GM11168 (cell line): ENCODE measurements at regions not wholly inside any gene's neighbourhood (a gene's known extent, or its start where the extent isn't known, plus 50 kb on each side); places are given as distances from the start of the nearest gene placed in this dataset.
"Not testable (repeated sequence)": the region's sequence is repeated elsewhere in the genome, so short reads cannot be mapped to it uniquely, and the experiment has no call there.

ENCODE experiments used
- in situ Hi-C: fragments of 300-500 bp; cut with MboI; formaldehyde crosslinking; loops from one replicate; pipeline ENCODE4 v1.12.0; 2022; ENCODE audit warnings: low sequenced_read_pairs; ENCODE audit not compliant: unreplicated experiment

DNA sequence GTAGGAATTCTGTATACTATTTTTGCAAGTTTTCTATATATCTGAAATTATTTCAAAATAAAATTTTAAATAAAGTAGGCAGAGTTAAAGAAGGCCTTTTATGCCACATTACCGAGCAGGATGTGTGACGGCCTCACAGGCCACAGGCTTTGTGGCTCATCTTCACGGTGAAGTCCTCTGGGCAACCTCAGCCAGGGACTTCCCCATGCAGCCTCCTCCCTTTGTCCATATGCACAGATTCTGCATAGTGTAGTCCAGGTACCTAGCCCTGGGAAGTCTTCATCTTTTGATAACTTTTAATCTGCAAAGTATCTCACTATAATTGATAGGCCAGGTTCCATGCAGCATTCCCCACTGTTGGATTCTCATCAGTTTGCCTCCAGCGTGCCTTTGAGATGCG lies 62.8 kb downstream of the ARHGAP11B start:
- in situ Hi-C loops = loop anchor here (5.0 kb wide), 1 partner anchor 1029 kb away; no protein-coding TSS in a partner anchor

DNA sequence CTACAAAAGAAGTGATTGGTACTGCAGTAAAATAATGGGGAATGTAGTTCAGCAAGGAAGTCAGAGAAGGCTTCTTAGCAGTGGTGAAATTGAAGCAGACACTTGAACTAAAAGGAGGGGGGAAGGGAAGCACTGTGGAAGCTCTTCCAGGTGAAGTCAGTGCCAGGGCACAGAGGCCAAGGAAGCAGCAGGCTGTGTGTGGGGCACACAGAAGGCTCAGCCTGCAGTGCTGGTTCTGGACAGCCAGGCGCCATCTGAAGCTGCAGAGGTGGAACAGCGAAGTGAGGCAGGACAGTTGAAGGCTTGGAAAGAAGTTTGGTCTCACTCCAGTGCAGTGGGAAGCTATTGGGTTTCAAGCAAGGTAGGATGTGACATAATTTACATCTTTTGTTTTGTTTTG lies 64.2 kb downstream of the ARHGAP11B start:
- in situ Hi-C loops = not testable (repeated sequence)

DNA sequence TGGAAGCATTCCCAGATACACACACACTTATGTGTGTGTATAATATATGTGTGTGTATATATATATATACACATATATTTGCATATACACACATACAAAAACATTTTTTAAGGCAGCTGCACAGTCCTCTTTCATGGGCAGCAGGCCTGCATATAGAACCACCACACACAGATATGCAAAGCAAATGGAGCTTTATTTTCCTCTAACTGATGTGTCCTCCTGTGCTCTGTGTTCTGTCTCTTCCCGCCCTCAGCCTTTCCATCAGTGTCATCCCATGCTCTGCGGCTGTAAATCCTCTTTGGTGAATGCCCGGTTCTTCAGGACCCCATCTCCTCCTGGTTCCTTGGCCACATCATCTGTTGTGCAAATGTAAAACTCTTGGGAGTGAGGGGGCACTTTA lies 69.9 kb downstream of the ARHGAP11B start:
- in situ Hi-C loops = not testable (repeated sequence)

DNA sequence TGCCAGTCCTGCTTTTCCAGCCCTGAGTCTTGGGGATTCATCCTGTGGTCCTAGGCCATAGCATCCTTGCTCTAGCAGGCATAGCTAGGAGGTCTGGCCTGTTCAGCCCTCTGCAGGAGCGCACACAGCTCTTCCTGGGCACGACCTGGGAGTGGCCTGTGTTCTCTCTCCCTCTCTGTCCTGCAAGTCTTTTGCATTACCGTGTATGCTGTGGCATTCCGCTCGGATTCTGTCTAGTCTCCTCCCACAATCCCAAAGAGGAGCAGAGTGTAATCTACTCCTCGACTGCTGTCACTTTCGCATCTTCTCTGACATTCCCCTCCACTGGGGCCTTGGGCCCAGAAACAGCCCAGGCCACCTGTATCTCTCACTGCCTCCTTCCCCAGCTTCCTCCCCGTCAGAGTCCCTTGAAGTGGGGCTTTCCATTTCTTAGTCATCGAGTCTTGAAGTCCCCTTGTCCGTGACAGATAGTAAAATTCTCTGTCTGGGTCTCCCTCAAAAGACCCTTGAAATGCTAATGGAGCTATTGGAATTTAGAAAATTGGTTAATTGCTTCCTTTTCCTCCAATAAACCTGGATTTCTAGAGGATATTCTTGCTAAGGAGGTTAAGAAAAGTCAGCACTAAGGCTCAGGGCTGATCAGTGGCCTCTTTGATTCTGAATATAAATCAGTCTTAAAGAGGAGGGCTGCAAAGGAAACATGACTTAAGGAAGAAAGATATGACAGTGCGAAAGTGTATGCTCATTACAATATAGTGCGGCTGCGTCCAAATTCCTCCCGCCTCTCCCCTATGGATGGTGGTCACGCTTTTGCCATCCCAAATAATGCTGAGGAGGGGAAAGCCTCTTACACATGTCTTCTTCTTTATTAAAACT lies 70.7 kb downstream of the ARHGAP11B start:
- in situ Hi-C loops = not testable (repeated sequence)

DNA sequence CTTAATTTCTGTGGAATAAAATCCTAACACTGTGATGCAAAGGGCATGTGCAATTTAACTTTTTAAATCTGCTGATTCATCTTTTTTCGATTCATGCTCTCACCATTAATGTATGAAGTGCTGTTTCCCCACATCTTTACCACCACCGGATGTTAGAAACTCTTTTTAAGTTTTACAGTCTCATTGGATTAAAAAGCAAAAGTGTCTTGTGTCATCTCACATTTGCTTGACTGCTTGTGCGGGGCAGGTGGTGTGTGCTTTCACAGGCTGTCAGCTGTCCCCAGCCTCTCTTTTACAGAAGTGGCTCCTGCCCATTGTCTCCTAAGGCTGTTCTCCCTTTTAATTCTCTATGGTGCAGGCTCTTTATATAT lies 71.4 kb downstream of the ARHGAP11B start:
- in situ Hi-C loops = not testable (repeated sequence)

DNA sequence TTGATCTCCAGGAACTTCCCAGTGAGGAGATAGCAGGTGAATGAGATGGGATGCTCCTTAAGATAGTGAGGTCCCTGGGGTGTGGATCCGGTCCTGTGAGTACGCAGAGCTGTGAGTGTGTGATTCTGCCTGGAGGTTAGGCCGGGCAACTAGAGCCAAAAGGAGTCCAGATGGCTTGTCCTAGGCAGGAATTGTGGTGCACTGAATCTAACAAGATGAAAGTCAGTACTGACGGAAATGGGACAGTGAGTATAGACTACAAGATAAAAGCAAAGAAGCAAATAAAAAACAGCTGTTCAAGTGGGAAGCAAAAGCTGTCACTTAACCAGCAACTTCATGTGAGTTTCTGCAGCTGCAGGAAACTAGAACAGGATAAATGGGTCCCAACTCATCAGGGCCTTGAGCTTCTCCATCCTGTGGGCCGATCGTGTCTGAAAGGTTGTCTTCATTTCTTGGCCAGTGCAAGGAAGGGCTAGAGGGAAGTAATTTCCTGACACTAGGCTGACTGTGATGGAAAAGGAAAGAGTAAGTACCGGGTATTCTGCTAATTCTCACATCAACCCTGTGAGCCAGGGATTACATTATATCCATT lies 74.2 kb downstream of the ARHGAP11B start:
- in situ Hi-C loops = not testable (repeated sequence)

DNA sequence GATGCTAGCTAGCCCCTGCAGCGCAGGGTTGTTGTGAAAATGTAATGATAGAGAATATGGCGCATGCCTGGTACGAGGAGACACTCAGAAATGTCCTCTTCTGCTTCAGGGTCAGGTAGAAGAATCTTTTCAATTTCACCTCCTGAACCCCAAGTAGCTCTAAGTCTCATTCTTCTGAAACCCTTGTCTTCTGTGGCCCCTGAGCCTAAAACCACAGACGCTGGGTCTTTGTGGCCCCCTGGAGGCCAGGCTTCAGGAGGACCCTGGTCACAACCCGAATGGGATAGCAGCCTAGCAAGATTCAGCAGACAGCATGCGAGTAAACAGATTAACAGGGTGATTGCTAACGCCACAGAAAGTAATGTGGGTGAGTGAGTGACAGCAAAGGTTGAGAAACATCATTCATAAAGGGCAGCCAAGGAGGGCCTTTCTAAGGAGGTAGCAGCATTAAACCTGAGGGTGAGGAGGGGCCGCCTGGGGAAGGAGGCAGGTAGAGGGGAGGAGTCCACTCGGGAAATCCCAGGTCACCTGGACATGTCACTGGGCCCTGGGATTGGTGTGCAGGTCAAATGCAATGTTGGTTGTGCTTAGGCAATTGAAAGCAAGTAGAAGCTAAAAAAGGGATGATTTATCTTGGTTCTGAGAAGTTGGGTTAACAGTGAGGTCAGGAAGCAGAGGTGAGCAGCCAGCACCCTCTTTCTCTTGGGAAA lies 82.2 kb downstream of the ARHGAP11B start:
- in situ Hi-C loops = loop anchor here (5.0 kb wide), 1 partner anchor 989 kb away; no protein-coding TSS in a partner anchor

DNA sequence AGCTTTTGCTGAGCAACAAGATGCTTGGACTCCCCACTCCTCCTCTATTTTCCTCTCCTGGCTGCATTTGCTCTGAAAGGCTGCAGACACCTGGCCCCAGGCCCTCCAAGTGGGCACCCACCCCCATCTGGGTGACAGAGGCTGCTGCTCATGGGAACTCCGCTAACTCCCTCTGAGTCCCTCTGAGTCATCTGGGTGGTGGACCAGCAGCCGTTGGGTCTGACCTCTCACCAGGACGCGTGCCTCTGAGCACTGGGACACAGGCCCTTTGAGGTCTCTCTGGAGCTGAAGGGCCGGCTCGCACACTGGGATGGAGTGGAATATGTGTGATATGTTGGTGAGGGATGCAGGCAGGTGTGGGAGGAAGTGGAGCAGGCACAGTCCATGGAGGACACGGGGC lies 82.9 kb downstream of the ARHGAP11B start:
- in situ Hi-C loops = loop anchor here (5.0 kb wide), 1 partner anchor 988 kb away; no protein-coding TSS in a partner anchor

DNA sequence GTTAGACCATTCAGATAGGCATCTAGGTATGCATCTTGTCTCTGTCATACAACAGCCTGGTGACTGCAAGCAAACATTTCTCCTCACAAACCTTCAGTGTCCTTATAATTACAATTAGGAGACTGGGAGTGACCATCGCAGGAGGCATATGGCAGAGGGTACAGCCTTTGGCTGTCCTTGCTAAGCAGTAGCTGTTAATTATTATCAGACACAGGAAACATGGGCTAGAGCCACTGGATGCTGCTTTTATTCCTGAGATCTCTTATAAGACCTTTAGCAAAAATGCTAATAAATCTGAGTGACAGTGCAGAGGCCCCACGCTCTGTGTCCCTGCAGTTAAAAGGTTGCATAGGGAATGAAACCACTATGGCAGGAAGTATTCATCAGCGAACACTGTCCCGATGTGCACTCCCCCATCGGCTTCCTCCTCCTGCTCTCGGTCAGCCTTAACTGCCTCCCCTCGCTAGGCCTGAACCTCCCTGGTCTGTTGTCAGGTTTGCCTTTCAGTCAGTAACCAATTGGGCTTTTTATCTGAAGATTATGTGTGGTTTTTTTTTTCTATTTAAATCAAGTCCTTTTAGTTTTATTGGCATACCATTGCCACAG lies 92.2 kb downstream of the ARHGAP11B start:
- in situ Hi-C loops = not testable (repeated sequence)

DNA sequence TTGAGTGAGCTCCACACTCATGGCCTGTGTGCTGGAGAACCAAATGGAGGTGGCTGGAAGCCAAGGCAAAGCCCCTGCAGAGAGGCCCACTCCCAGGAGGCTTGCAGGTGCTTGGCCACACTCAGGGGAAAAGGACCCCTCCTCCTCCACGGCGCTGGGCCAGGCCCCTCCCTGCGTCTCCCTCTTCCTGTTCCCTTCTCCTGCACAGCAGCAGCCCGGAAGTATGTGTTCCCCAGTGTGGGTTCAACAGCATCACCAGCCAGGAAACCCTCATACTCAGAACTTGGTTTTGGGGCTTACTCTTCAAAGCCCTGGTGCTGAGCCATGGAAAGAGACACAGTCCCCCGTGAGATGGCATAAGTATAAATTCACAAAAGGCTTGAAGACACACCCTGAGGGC lies 93.4 kb downstream of the ARHGAP11B start:
- in situ Hi-C loops = not testable (repeated sequence)

DNA sequence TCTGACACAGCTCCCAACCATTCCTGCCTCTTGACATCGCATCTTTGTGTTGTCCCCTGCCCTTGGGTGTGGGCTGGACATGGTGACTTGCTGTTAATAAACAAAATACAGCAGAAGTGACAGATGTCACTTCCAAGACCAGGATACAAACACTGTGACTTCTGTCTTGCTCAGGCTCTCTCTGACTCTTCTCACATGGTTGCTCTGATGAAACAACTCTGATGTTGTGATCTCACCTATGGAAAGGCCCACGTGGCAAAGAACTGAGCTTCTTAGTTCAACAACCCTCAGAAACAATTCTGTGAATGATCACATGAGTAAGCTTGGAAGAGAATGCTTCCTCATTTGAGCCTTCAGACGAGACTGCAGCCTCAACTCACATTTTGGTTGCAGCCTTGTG lies 94.9 kb downstream of the ARHGAP11B start:
- in situ Hi-C loops = loop anchor here (5.0 kb wide), 1 partner anchor 961 kb away; no protein-coding TSS in a partner anchor

DNA sequence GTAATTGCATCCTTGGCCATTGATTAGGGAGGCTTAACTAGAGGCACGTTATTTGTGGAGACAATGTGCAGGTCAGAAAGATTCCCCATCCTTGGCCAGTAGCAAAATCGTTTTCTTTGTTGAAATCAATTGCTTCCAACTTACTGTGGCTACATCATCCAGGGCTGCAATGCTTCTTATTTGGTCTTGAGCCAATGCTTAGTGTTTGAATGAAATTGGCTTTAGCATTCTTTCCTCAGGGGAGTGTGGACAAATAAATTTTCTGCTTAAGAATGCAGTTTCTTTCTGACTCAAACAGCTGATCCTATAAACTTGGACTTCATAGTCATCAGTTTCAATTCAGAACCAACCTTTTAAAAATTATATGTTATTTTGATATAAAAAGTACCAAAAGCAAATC lies 95.6 kb downstream of the ARHGAP11B start:
- in situ Hi-C loops = loop anchor here (5.0 kb wide), 1 partner anchor 961 kb away; no protein-coding TSS in a partner anchor

DNA sequence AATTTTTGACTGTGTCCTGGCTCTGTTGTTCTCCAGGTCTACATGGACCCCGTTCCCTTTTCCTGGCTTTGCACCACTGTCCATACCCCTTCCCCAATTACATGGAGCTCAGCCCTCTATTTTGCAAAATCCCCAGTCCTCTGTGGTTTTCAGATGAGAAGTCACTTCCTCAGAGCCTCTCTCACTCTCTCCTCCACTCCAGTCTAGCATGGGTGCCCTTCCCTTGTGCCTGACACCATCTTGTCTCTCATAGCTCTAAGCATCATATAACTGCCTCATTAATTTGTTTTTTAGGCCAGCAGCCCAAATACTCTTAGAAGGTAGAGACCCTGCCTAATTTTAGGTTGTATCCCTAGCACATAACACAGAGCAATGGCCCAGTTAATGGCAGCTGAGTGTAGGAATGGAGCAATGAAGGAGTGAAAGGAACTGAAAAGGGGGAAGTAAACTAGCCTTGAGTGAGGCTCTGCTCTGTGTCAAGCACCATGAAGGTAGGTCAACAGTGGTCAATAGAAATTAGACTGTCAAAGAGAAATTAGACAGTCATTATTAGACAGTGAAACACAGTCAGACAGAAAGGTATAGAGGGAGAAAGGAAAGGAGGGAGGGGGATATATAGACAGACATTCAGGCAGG lies 97.7 kb downstream of the ARHGAP11B start:
- in situ Hi-C loops = loop anchor here (5.0 kb wide), 1 partner anchor 959 kb away; no protein-coding TSS in a partner anchor

DNA sequence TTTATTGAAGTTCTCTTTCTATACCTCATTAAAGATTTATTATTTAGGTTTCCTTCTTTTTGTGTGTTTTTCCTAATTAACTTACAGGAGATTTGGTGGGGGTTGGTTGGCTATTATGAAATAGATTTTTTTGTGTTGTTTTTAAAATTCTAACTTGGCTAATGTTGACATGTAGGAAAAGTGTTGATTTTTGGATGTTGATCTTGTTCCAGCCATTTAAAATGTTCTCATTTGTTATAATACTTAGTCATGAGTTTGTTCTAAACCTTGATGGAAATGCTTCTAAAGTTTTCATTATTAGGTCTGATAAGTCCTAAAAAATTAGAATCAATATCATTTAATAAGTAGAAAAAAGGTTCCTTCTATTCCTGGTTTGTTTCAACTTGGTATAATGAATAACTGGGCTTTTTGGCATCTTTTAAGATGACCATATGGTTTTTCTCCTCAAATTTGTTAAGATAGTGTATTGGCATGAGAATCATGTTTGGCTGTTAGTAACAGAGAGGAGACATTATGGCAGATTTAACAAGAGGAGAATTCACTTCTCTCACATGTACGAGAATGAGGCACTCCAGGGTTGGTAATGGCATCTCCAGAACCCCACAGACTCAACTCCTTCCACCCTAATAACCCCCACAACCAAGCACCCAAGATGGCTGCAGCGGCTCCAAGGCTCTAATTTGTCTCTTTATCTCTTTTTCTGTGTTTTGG lies 104.1 kb downstream of the ARHGAP11B start:
- in situ Hi-C loops = not testable (repeated sequence)

DNA sequence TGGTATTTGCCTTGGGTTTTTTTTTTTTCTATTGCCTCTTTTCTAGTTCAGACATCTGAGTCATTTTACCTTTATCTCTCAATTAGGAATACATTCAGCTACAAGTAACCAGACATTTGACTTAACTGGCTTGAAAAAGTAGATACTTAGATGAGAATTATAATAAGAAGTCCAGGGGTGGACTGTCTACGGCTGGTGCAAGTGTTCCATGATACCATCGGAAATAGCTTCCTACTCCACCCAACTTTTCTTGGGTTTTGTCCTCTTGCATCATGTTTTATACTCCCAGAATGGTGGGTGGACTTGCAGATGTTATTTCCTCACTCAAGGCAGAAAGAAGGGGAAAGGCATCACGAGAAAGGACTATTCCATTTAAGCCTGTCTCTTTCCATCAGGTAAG lies 104.7 kb downstream of the ARHGAP11B start:
- in situ Hi-C loops = not testable (repeated sequence)

DNA sequence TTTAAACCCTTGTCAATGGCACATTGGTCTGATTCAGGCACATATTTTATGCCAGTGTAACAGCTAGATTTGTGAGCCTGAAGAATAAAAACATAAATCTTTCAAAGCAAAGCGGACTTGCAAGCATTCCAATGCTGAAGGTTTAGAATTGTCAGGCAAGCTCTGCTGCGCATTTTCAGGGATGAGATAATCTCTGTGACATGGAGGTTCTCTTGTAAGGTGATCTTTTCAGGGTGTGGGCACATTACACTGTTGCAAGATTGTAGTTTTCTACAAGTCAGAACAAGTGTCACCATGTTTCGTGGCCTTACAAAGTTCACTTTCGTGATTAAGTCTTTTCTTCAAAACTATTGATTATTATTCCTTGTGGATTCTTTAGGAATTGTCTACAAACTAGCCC lies 106.2 kb downstream of the ARHGAP11B start:
- in situ Hi-C loops = not testable (repeated sequence)

DNA sequence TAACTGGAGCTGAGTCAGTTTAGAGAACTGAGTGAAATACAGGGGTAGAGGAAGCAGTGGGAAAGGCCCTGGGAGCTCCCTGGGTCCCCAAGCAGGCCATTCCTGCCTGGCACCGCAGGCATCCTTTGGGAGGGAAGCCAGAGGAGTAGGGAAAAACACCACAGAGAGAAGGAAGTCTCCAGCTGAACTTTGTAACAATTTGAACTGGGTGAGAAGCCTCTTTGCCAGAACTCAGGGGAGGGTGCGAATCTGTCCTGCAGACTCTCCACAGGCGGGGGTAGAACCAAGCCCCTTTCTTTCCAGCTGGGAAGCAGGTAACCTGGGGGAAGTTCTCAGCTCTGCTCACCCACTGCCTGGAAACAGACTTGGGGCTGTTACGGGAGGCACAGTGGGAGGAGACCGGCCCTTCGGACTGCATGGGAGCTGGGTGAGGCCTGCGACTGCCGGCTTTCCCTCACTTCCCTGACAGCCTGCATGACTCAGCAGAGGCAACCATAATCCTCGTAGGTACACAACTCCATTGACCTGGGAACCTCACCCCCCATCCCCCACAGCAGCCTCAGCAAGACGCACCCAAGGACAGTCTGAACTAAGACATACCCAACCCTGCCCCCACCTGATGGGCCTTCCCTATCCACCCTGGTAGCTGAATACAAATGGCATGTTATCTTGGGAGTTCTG lies 110.1 kb downstream of the ARHGAP11B start:
- in situ Hi-C loops = not testable (repeated sequence)

DNA sequence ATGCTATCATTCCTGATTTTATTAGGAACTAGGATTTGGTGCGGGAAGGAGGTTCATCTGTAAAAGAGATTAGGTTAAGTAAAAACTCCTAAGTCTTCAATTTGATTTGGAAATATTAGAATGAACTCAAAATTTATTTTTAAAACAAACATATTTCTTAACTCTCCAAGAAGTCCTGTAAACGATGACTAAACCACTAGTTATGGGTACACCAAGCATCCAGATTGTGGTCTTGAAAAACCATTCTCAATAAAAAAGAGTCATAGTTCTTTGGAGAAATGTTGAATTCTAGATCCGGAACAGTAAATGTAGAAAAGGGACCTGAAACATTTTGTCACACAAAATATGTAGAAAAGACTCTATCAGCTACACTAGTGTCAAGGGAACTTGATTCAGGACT lies 116.9 kb downstream of the ARHGAP11B start:
- in situ Hi-C loops = not testable (repeated sequence)

DNA sequence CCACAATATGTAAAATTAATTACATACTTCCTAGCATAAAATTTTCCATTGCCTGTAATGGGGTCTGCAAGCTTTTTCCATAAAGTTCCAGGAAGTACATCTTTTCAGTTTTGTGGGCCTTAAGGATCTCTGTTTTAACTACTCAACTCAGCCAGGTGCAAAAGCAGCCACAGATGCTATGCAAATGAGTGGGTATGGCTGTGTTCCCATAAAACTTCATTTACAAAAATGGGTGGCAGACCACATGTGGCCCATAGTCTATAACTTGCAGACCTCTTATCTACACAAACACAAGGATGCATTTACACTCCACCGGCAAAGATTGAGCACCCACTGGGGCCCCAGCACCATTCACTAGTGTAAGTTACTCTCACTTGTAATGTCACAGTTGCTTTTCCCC lies 123.1 kb downstream of the ARHGAP11B start:
- in situ Hi-C loops = not testable (repeated sequence)
